GM12873 (cell line): ENCODE measurements at regions not wholly inside any gene's neighbourhood (a gene's known extent, or its start where the extent isn't known, plus 50 kb on each side); places are given as distances from the start of the nearest gene placed in this dataset.

Experiments used
- TF ChIP-seq, protein P1 (sequence below): IDR thresholded peaks from 2 replicates; pipeline ENCODE4 v1.5.1; 2012; ENCODE audit warnings: low read depth, mild to moderate bottlenecking, moderate library complexity, low read length, control low read depth; ENCODE audit not compliant: insufficient read depth; ENCODE audit errors: missing control alignments

GRCh38 chr4:158094413-158095134, 78.3 kb downstream of the GASK1B start:
- TF ChIP-seq, protein P1, sequence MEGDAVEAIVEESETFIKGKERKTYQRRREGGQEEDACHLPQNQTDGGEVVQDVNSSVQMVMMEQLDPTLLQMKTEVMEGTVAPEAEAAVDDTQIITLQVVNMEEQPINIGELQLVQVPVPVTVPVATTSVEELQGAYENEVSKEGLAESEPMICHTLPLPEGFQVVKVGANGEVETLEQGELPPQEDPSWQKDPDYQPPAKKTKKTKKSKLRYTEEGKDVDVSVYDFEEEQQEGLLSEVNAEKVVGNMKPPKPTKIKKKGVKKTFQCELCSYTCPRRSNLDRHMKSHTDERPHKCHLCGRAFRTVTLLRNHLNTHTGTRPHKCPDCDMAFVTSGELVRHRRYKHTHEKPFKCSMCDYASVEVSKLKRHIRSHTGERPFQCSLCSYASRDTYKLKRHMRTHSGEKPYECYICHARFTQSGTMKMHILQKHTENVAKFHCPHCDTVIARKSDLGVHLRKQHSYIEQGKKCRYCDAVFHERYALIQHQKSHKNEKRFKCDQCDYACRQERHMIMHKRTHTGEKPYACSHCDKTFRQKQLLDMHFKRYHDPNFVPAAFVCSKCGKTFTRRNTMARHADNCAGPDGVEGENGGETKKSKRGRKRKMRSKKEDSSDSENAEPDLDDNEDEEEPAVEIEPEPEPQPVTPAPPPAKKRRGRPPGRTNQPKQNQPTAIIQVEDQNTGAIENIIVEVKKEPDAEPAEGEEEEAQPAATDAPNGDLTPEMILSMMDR = no peak

DNA sequence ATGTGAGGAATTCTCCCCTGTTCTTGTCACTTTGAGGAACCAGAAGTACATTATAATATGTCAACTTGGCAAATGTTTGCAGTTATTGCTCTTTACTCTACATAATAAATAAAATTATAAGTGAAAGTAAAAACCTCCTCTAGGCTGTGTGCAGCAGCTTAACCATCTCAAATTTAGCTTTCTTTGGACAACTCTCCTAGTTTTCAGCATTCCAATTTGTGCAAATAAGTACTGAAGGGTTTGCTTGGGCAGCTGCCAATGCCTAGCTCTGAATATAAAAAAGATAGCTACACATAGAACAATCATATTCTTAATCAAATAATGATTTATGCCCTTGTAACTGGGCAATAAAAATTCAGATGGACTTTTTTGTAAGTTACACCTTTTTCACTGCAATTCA, 82.5 kb downstream of the GASK1B start:
- TF ChIP-seq, protein P1 = no peak

DNA sequence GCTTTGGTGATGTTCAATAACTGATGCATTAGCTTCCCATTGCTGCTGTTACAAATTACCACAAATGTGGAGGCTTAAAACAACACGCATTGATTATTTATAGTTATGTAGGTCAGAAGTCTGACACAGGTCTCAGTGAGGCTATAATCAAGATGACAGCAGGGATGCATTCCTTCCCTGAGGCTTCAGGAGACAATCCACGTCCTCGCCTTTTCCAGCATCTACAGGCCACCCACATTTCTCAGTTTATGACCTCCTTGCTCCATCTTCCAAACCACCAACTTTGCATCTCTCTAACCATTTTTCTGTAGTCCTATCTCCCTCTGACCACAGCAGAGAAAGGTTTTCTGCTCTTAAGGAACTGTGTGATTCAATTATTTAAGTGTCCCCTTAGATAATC, 92.5 kb downstream of the GASK1B start:
- TF ChIP-seq, protein P1 = no peak

DNA sequence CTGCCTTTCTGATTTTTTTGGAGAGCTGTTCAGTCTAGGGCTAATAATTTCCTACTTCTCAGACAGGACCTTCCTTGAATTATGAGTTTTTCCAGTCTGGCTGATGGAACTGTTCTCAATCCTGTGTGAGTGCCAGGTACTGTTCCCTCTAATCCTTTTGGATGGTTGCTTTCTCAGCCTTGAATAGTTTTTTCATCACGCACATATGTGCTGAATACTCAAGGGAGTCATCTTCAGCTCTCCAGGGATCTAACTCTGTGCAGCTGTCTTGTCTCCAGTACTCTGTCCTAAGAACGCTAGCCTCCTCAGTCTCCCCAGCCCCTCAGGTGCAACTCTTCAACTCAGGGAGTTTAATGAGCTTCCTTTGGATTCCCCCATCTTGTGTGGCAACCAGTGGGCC, 93.2 kb downstream of the GASK1B start:
- TF ChIP-seq, protein P1 = no peak

- TF ChIP-seq, protein P1 = no peak
Observed at GRCh38 chr4:158077835-158078234, 95.0 kb downstream of the GASK1B start.

- TF ChIP-seq, protein P1 = no peak
Observed at GRCh38 chr4:158074851-158075250, 98.0 kb downstream of the GASK1B start.

DNA sequence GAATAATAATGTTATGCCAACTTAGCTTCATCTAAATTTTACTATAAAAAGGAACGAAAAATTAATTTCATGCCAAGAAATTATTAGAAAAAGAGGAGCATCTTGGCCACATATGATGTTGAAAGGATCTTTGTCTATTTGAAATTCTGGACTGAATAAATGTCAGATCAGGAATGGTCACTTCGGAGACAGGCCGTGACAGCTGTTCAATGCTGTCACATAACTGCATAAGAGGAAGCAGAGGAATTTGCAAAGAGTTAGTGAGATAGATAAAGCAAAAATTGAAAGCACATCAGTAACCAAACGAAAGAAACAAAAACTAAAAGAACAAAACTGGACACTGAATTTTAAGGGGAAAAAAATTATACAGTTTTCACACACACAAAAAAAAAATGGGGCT, 100.9 kb downstream of the GASK1B start:
- TF ChIP-seq, protein P1 = no peak
